ENCODE measurements at regions not wholly inside any gene's neighbourhood (a gene's known extent, or its start where the extent isn't known, plus 50 kb on each side); places are given as distances from the start of the nearest gene placed in this dataset.
A peak's percentile ranks its signal among the peaks of the same experiment; 100 is the strongest.
"Not testable (repeated sequence)": the region's sequence is repeated elsewhere in the genome, so short reads cannot be mapped to it uniquely, and the experiment has no call there.

GRCh38 chr2:239830121-239831000, 194.8 kb downstream of the NDUFA10 start:
- H3K9me3 ChIP-seq, result no peaks in the 10 kb centered on the region
- H3K4me3 ChIP-seq, result no peak overlapping the region
- no peaks in the 10 kb centered on the region for H3K36me3 ChIP-seq
- H3K27ac ChIP-seq, result no peak overlapping the region
- H3K27me3 ChIP-seq, result no peaks in the 10 kb centered on the region
- peaks cover 0 to 6% (median 0%) of the 10 kb centered on the region in 4 donors for H3K4me1 ChIP-seq
- DNase-seq, result peak in 2 of 3 donors; percentile 10 to 40
- TF ChIP-seq CTCF (IDR thresholded peaks at IDR 0.05), result no peak
- no peak for TF ChIP-seq POLR2A (IDR thresholded peaks at IDR 0.05)

- peaks cover 0 to 6% (median 0%) of the 10 kb centered on the region in 4 donors for H3K4me1 ChIP-seq
- peak in 2 of 3 donors; percentile 12 to 27 for DNase-seq
- no peaks in the 10 kb centered on the region for H3K36me3 ChIP-seq
- H3K27ac ChIP-seq, result no peak overlapping the region
- H3K4me3 ChIP-seq, result no peak overlapping the region
- no peak for TF ChIP-seq CTCF (IDR thresholded peaks at IDR 0.05)
- TF ChIP-seq POLR2A (IDR thresholded peaks at IDR 0.05), result no peak
- no peaks in the 10 kb centered on the region for H3K27me3 ChIP-seq
- H3K9me3 ChIP-seq, result no peaks in the 10 kb centered on the region
Measured at GRCh38 chr2:239829326-239829725, 195.8 kb downstream of the NDUFA10 start.

GRCh38 chr2:239828973-239829275, 196.2 kb downstream of the NDUFA10 start:
- H3K4me3 ChIP-seq, H3K27ac ChIP-seq, H3K9me3 ChIP-seq, H3K27me3 ChIP-seq, H3K4me1 ChIP-seq, H3K36me3 ChIP-seq: not testable (repeated sequence)
- DNase-seq, result peak in 2 of 3 donors; percentile 4

- Histone ChIP-seq H3K4me3 (no peak overlapping the region), H3K9me3 (no peaks in the 10 kb centered on the region), H3K27ac (no peak overlapping the region), H3K27me3 (no peaks in the 10 kb centered on the region), H3K4me1 (peaks cover 0 to 6% (median 0%) of the 10 kb centered on the region in 4 donors), H3K36me3 (no peaks in the 10 kb centered on the region)
- TF ChIP-seq CTCF (IDR thresholded peaks at IDR 0.05) (no peak), POLR2A (IDR thresholded peaks at IDR 0.05) (no peak)
- peak in 1 of 3 donors; percentile 25 for DNase-seq
Measured at GRCh38 chr2:239828192-239828972, 196.8 kb downstream of the NDUFA10 start.

GRCh38 chr2:239827523-239827890, 197.6 kb downstream of the NDUFA10 start:
- H3K27me3 ChIP-seq, result no peaks in the 10 kb centered on the region
- no peak for TF ChIP-seq CTCF (IDR thresholded peaks at IDR 0.05)
- no peak for TF ChIP-seq POLR2A (IDR thresholded peaks at IDR 0.05)
- H3K36me3 ChIP-seq, result no peaks in the 10 kb centered on the region
- H3K4me1 ChIP-seq, result peaks cover 0 to 6% (median 0%) of the 10 kb centered on the region in 4 donors
- peak in 2 of 3 donors; percentile 21 to 34 for DNase-seq
- H3K9me3 ChIP-seq, result no peaks in the 10 kb centered on the region
- H3K4me3 ChIP-seq, result no peak overlapping the region
- H3K27ac ChIP-seq, result no peak overlapping the region
